ENCODE measurements at regions not wholly inside any gene's neighbourhood (a gene's known extent, or its start where the extent isn't known, plus 50 kb on each side); places are given as distances from the start of the nearest gene placed in this dataset.
"Not testable (repeated sequence)": the region's sequence is repeated elsewhere in the genome, so short reads cannot be mapped to it uniquely, and the experiment has no call there.

DNA sequence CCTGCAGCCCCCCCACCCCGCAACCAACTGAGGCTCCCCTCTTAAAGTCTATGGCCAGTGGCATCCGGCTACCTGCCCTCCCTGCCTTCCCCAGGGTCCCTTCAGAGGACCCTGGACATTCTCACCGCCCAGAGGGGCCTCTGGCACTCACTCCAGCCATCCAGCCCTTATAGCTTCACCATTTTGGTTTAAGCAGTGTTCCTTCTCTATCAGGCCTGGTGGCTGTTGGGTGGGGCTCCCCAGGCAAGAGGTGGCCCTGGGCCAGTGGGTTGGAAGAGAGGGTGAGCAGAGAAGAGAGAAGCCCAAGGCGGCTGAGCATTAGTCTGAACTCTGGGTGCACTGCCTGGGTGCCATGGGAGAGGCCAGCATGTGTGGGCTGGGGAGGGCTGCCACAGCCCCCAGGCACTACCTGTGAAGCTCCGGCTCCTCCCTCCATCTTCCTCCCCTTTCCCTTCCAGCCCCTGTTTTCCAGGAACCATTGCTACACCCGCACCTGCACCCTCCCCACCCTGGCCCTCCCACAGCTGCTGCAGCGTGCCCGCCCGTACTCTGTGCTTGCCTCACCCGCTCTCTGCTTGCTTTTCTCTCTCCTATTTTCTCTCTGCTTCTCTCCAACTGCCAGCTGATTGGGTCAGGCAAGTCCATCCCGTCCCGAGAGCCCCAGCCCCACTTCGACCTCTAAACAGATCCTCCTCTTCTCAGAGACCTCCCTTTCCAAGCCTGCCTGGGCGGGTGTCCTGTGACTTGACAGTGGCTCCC is 168.2 kb downstream of the TBC1D2B start:
- no peak for DNase-seq

DNA sequence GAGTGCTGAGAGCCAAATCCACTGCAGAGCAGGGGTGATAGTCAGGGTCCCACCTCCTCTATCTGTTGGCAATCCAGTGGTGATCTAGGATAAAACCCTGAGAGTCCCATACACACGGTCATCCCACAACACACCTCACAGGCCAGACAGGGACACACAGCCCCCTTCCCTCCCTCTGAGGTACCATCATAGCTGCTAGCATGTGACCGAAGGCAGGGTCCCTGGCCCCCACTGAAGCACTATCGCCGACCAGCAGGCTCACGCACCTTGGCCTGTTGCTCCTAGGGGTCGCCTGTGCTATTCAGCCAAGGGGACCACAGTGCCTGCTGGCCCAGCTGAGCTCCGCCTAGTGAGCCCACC is 168.8 kb downstream of the TBC1D2B start:
- DNase-seq, result not testable (repeated sequence)

DNA sequence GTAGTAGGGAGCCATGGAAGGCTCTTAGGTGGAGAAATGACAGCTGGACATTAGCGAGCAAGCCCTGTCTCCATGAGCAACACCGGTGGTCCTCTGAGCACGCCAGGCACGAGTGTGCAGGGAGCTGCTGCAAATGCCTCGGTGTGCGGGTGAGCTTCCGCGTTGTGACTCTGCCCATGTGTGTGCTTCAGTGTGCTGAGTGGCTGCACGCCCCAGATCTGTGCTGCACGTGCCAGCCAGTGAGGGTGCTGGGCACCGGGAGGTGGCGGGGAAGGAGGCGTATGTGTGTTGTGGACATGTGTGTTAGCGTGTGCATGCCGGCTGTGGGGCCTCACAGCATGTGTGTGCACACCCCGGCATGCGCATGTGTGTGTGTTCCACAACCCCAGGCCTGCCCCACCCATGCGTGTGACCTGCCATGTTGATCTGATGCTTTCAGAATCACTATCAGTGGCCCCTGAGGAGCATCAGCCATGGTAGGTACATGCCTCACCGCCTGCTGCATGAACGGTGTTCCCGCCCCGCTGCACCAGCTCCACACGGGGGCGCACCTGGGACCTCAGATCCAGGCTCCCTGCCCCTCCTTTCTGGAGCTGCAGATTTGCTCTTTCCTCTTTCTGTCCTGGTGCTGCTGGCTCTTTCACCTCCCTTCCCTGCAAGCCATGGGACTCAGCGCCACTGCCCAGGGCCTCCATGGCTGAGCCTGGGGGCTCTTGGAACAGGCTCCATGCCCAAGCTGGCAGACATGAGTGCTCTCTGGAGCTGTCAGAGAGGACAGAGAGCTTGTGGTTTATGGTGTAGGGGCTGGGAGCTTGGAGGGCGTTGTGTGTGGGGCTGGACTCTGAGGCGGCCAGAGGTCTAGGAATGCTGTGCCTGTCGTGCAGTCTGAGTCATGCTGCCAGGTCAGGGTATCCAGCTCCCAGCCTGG is 169.4 kb downstream of the TBC1D2B start:
- DNase-seq, result peak; percentile 54

DNA sequence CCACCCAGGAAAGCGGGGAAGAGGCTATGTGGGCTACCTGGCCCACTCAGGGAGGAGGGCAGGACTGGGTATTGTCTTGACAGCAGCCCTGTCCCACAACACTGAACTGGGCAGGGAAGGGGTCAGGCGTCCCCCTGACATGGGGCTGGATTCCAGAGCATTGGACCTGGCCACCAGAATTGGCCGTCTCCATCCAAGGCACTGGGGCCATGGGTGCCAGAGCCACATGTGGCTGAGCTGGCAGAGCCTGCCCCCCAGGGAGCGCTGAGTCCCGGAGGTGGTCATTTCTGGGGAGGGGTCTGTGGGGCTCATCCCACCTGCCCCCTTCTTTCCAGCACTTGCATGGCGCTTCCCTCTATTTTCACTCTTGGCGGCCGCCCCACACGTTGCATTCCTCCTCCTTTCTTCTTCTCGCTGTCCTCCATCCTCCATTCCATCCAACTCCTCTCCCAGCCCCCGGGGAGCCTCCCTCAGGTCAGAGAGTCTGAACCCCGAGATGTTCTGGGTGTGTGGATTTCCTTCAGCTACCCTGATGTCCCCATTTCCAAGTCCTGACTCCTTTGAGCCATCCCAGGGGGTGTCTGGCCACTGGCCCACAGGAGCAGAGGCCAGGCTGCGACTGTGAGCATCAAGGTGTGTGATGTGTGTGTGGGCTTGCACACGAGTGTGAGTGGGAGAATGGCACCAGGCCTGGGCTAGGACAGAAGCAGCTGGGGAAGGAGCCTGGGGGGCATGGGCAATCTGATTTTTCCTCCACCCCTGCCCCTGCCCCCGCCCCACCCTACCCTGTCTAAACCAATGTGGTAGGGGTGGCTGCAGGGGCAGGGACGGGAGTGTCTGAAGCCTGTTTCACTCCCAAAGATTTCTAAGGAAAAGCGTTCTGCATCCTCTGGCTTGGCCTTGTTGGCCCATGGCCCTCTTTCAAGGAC is 171.2 kb downstream of the TBC1D2B start:
- DNase-seq, result not testable (repeated sequence)

DNA sequence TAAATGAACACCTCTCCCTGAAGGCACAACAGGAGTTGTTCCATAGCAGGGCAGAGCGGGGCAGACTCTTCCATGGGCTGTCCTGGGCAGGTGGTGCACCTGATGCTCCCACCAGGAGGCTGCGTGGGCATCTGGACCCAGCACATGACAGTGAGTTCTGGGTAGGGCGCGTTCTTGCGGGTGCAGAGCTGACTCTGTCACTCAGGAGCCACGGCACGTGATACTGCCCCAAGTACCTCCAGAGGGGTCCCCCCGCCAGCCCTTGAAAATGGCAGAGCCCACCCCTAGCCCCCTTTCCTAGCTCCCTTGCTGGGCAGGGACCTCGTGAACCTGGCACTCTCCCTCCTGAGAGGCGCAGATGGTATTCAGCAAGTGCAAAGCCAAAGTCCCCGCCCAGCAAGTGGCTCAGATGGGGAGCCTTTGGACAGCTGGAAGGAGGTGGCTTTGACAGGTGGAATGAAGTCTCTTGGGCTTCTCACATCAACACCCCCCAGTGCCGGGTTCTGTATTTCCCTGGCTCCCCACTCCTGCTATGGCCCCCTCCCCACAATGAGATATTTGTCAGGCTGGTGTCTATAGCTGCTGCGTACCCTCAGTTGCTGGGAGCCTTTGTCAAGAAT is 172.1 kb downstream of the TBC1D2B start:
- DNase-seq, result peak; percentile 66

DNA sequence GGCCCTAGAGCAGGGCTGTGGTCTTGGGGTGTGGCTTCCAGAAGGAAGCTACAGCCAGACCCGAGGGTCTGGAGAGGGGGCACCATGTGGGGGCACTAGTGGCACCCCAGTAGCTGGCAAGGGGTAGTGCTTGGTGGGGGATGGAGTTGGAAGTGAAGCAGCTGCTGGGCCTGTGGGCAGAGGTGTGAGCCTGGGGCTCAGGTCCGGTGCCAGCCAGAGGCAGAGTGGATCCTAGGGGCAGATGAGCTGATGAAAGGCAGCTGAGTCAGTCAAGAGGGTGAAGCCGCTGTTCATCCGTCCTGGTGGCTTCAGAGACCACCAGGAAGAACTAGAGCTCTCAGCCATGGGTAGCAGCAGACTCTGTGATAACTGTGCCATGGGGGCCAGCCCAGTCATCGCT is 172.6 kb downstream of the TBC1D2B start:
- DNase-seq, result no peak

DNA sequence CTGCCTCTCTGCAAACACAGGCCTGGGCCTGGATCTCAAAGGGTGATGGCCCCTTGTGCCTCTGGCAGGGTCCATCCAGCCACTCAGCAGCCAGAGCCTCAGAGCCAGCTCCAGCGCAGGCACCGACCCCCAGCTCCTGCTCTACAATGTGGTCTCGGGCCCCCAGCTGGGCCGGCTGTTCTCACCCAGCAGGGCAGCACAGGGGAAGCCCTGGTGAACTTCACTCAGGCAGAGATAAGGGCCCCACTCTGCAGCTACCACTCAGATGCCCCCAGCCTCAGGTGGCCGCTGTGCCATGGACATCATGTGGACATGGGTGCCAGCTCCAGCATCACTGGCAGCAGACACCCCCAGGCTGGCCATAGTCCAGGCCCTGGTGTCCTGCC is 173.1 kb downstream of the TBC1D2B start:
- no peak for DNase-seq

DNA sequence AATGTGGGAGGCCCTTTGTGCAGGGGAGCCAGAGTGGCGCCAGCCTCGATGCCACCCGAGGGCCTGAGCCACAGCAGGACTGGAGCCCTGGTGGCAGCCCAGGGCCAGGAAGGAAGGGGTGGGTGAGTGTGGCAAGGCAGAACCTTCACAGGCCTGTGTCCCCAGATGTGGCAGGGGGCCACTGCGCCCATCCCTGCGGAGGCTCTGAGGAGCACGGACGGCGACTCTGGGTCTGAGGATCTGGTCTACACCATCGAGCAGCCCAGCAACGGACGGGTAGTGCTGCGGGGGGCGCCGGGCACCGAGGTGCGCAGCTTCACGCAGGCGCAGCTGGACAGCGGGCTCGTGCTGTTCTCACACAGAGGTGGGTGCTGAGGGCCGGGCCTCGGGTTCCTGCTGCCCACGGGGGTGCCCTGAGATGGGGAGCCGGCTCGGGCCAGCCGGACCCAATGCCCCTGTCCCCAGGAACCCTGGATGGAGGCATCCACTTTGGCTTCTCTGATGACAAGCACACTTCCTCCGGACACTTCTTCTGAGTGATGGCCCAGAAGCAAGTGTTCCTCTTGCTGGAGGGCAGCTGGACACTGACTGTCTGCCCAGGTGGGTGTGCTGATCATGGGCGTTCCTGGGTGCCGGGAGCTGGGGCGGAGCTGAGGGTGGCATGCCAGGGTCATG is 173.6 kb downstream of the TBC1D2B start:
- DNase-seq, result not testable (repeated sequence)

DNA sequence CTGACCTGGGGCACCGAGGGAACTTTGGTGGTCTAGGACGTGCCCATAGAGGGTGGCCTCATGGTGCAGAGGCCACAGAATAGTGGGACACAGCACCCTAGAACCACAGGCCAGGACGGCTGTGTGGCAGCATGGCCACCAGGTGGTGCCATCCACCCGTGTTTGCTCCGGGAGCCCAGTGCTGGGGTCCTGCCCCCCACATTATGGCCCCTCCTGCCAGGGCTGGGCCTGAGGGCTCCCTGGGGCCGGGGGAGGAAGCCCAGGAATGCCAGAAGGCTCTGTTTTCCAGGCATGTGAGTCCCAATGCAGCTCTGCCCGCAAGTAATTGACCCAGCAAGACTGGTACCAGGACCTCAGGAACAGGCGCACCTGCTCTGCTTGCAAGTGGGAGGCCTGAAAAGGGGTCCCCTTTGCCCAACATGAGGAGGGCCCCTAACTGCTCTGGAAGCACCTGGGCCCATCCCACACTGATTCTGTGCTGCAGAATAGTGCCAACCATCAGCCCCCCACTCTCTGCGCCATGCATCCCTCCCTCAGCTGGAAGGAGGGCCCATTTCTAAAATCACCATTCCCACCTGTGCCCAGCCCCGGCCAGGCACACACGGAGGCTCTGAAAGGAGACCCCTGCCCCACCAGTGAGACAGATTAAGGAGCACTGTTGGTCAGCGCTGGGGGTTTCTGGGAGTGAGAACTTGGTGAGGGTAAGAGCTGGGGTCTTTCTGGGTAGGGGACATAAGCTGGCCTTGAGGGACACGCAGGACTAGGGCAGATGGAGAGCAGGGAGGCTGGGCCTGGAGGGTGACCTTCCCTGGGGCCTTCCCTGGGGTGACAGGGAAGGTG is 174.4 kb downstream of the TBC1D2B start:
- DNase-seq, result not testable (repeated sequence)

DNA sequence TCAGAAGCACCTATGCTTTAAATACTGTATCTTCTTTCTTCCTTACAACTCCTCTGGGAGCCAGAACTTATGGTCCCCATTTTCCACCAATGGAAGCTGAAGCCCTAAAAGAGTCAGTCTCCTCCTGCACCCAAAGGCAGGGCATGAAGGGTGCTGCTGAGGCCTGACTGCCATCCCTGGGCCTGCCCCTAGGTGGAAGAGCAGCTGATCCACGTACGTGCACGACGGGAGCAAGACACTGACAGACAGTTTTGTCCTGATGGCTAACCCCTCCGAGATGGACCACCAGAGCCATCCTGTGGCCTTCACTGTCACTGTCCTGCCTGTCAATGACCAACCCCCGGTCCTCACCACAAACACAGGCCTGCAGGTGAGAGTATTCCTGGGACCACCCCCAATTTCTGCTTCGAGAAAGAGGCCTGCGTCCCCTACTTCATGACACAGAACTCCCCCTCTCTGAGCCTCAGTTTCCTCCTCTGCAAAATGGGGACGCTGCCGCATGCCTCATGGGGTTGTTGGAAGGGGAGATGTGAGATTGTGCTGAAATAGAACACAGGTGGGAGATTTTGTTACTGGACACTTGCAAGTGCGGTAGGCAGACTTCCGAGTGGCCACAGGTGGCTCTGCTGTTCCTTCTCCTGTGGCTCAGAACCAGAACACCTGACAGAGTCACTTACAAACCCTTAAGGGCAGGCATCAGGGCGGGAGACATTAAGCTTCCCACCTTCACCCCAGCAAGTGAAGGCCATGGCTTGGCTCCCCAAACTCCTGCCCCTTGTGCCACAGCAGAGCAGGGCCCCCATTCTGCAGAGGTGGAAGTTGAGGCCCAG is 175.4 kb downstream of the TBC1D2B start:
- DNase-seq, result no peak

DNA sequence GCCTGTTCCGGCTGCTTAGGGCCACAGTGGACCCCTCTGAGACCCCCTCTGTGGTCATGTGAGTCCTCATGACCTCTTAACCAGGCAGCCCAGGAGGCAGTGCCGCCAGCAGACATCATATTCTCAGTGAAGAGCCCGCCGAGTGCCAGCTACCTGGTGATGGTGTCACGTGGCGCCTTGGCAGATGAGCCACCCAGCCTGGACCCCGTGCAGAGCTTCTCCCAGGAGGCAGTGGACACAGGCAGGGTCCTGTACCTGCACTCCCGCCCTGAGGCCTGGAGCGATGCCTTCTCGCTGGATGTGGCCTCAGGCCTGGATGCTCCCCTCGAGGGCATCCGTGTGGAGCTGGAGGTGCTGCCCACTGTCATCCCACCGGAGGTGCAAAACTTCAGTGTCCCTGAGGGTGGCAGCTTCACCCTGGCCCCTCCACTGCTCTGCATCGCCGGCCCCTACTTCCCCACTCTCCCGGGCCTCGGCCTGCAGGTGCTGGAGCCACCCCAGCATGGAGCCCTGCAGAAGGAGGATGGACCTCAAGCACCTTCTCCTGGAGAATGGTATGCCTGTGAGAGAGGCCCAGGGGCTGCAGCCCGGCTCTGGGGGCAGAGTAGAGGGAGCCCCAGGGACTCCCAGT is 176.1 kb downstream of the TBC1D2B start:
- no peak for DNase-seq

DNA sequence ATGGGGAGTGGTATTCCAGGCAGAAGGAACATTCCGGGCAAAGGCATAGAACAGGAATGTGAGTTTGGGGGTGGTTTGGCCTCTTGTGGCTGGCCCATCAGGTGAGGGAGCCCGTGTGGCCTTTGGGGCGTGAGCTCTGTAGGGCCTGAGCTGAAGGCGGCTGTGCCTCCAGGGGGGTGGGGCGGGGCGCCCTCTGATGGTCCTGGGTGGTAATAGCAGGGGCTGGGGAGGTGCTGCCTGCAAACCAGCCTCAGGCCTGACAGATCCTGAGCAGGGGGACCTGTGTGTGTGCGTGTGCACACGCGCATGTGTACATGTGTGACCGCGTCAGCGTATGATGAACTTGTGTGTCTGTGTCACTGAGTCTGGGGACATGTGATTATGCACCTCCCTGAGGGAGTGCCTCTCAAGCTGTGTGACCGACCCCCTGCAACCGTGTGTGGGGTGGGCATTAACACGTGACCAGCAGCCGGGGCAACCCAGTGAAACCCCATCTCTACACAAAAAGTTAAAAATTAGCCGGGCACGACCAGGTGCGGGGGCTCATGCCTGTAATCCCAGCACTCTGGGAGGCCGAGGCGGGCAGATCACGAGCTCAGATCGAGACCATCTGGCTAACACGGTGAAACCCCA is 177.1 kb downstream of the TBC1D2B start:
- DNase-seq, result peak; percentile 69

DNA sequence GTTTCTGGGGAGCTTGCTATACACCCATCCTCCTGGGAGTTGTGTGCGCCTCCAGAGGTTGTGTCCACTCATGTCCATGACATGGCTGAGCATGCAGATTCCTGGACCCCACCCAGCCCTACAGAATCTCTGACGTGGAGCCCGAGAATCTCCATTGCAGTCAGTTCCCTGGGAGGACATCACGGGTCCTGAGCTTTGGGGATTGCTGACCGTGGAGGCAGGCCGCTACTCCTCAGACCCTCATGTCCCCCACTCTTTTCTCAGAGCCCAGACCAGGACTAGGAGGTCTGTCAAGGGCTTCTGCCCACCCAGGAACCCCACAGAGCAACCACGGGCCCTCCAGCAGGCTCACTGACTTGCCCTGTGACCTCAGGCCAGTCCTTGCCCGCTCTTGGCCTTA is 177.7 kb downstream of the TBC1D2B start:
- not testable (repeated sequence) for DNase-seq

DNA sequence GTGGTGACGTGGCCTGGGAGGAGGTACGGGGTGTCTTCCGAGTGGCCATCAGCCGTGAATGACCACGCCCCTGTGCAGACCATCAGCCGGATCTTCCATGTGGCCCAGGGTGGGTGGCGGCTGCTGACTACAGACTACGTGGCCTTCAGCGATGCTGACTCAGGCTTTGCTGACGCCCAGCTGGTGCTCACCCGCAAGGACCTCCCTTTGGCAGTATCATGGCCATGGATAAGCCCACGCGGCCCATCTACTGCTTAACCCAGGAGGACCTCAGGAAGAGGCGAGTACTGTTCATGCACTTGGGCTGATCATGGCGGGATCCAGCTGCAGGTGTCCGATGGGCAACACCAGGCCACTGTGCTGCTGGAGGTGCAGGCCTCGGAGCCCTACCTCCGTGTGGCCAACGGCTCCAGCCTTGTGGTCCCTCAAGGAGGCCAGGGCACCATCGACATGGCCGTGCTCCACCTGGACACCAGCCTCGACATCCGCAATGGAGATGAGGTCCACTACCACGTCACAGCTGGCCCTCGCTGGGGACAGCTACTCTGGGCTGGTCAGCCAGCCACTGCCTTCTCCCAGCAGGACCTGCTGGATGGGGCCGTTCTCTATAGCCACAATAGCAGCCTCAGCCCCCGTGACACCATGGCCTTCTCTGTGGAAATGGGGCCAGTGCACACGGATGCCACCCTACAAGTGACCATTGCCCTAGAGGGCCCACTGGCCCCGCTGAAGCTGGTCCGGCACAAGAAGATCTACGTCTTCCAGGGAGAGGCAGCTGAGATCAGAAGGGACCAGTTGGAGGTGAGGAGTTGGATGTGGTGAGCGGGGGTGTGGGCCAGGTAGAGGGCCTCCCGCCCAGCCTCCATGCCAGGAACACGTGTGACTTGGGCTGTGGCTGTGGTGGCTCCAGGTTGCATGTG is 178.4 kb downstream of the TBC1D2B start:
- DNase-seq, result no peak

DNA sequence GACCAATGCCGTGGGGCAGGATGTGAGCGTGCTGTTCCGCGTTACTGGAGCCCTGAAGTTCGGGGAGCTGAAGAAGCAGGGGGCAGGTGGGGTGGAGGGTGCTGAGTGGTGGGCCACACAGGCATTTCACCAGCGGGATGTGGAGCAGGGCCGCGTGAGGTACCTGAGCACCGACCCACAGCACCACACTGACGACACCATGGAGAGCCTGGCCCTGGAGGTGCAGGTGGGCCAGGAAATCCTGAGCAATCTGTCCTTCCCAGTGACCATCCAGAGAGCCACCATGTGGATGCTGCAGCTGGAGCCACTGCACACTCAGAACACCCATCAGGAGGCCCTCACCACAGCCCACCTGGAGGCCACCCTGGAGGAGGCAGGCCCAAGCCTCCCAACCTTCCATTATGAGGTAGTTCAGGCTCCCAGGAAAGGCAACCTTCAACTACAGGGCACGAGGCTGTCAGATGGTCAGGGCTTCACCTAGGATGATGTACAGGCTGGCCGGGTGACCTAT is 179.6 kb downstream of the TBC1D2B start:
- DNase-seq, result no peak

DNA sequence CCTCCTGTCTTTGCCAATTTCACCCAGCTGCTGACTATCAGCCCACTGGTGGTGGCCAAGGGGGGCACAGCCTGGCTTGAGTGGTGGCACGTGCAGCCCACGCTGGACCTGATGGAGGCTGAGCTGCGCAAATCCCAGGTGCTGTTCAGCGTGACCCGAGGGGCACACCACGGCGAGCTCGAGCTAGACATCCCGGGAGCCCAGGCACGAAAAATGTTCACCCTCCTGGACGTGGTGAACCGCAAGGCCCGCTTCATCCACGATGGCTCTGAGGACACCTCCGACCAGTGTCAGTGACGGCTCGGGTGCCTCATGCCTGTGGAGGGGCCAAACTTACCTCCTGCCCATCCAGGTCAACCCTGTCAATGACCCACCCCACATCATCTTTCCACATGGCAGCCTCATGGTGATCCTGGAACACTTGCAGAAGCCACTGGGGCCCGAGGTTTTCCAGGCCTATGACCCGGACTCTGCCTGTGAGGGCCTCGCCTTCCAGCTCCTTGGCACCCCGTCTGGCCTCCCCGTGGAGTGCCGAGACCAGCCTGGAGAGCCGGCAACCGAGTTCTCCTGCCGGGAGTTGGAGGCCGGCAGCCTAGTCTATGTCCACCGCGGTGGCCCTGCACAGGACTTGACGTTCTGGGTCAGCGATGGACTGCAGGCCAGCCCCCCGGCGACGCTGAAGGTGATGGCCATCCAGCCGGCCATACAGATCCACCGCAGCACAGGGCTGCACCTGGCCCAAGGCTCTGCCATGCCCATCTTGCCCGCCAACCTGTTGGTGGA is 180.2 kb downstream of the TBC1D2B start:
- DNase-seq, result not testable (repeated sequence)

Data from tongue (tissue), 1 donor.